ENCODE measurements at regions not wholly inside any gene's neighbourhood (a gene's known extent, or its start where the extent isn't known, plus 50 kb on each side); places are given as distances from the start of the nearest gene placed in this dataset.
"Not testable (repeated sequence)": the region's sequence is repeated elsewhere in the genome, so short reads cannot be mapped to it uniquely, and the experiment has no call there.

GRCh38 chr13:50451609-50452008, 391.9 kb downstream of the DLEU7 start:
- no peak for DNase-seq (ENCODE audit: low read depth in 2 of 2)

- no peak for DNase-seq (ENCODE audit: low read depth in 2 of 2)
These were observed 391.5 kb downstream of the DLEU7 start for GRCh38 chr13:50452028-50452427.

GRCh38 chr13:50452756-50453155, 390.7 kb downstream of the DLEU7 start:
- no peak for DNase-seq (ENCODE audit: low read depth in 2 of 2)

- DNase-seq (ENCODE audit: low read depth in 2 of 2), result no peak
These were observed 390.3 kb downstream of the DLEU7 start for GRCh38 chr13:50453188-50453587.

GRCh38 chr13:50456111-50456510, 387.4 kb downstream of the DLEU7 start:
- no peak for DNase-seq (ENCODE audit: low read depth in 2 of 2)

- DNase-seq (ENCODE audit: low read depth in 2 of 2), result no peak
These were observed 385.8 kb downstream of the DLEU7 start for GRCh38 chr13:50457415-50458393.

GRCh38 chr13:50459046-50459445, 384.4 kb downstream of the DLEU7 start:
- DNase-seq (ENCODE audit: low read depth in 2 of 2), result no peak

GRCh38 chr13:50459658-50460057, 383.8 kb downstream of the DLEU7 start:
- no peak for DNase-seq (ENCODE audit: low read depth in 2 of 2)

GRCh38 chr13:50460358-50460757, 383.1 kb downstream of the DLEU7 start:
- DNase-seq (ENCODE audit: low read depth in 2 of 2), result no peak

- no peak for DNase-seq (ENCODE audit: low read depth in 2 of 2)
These were observed 382.3 kb downstream of the DLEU7 start for GRCh38 chr13:50461189-50461588.

- no peak for DNase-seq (ENCODE audit: low read depth in 2 of 2)
These were observed 379.8 kb downstream of the DLEU7 start for GRCh38 chr13:50463719-50464118.

GRCh38 chr13:50464349-50465251, 378.9 kb downstream of the DLEU7 start:
- DNase-seq (ENCODE audit: low read depth in 2 of 2), result no peak

GRCh38 chr13:50466456-50466855, 377.0 kb downstream of the DLEU7 start:
- no peak for DNase-seq (ENCODE audit: low read depth in 2 of 2)

GRCh38 chr13:50467156-50468110, 376.1 kb downstream of the DLEU7 start:
- DNase-seq (ENCODE audit: low read depth in 2 of 2), result no peak

- DNase-seq (ENCODE audit: low read depth in 2 of 2), result no peak
These were observed 374.4 kb downstream of the DLEU7 start for GRCh38 chr13:50468849-50469669.

GRCh38 chr13:50473050-50473449, 370.4 kb downstream of the DLEU7 start:
- not testable (repeated sequence) for DNase-seq (ENCODE audit: low read depth in 2 of 2)

GRCh38 chr13:50474088-50474662, 369.3 kb downstream of the DLEU7 start:
- no peak for DNase-seq (ENCODE audit: low read depth in 2 of 2)

GRCh38 chr13:50476577-50477285, 366.8 kb downstream of the DLEU7 start:
- DNase-seq (ENCODE audit: low read depth in 2 of 2), result no peak

- no peak for DNase-seq (ENCODE audit: low read depth in 2 of 2)
These were observed 361.6 kb downstream of the DLEU7 start for GRCh38 chr13:50481936-50482335.

Data from stimulated activated CD8-positive, alpha-beta memory T cell treated with anti-CD3 and anti-CD28 coated beads, Interleukin-15, amount 100 ng/mL, for 48 hours (primary cell).